ENCODE measurements at regions not wholly inside any gene's neighbourhood (a gene's known extent, or its start where the extent isn't known, plus 50 kb on each side); places are given as distances from the start of the nearest gene placed in this dataset.

DNA sequence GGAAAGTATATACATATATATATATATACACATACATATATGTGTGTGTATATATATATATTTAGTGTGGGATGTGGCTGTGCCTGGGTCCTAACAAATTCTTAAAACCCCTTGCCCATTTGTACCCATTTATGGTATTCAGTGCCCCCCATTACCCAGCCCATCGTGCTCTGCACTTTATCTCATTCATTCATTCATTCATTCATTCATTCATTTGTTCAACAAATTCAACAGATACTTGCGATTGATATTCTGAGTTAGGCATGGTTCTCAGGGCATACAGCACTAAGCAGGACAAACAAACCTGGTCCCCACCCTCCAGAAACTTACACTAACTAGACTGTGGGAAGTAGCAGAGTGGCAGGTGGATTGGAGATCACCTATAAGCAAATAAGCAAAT is 56.6 kb upstream of the LMO2 start:
- TF ChIP-seq, protein P1, sequence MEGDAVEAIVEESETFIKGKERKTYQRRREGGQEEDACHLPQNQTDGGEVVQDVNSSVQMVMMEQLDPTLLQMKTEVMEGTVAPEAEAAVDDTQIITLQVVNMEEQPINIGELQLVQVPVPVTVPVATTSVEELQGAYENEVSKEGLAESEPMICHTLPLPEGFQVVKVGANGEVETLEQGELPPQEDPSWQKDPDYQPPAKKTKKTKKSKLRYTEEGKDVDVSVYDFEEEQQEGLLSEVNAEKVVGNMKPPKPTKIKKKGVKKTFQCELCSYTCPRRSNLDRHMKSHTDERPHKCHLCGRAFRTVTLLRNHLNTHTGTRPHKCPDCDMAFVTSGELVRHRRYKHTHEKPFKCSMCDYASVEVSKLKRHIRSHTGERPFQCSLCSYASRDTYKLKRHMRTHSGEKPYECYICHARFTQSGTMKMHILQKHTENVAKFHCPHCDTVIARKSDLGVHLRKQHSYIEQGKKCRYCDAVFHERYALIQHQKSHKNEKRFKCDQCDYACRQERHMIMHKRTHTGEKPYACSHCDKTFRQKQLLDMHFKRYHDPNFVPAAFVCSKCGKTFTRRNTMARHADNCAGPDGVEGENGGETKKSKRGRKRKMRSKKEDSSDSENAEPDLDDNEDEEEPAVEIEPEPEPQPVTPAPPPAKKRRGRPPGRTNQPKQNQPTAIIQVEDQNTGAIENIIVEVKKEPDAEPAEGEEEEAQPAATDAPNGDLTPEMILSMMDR (IDR thresholded peaks at IDR 0.05), result no peak
- TF ChIP-seq POLR2A (IDR thresholded peaks at IDR 0.05) (no peak), POLR2AphosphoS5 (IDR thresholded peaks at IDR 0.05) (no peak)
